Activated T-cell treated with anti-CD3 and anti-CD28 coated beads, Interleukin-2, amount 50 U/mL, for 4 hours (primary cell): ENCODE measurements at regions not wholly inside any gene's neighbourhood (a gene's known extent, or its start where the extent isn't known, plus 50 kb on each side); places are given as distances from the start of the nearest gene placed in this dataset.

Experiments used
- ATAC-seq, 2 donors: fragments of 200-7000 bp; cut with Tn5 transposase; one replicate each; pipeline ENCODE4 v1.10.0; 2021
- DNase-seq: peaks from one replicate; pipeline ENCODE4 v3.0.0-alpha.2; 2020
- H3K27me3 Mint-ChIP-seq: one replicate; pipeline ENCODE4 v1.8.0; 2021; ENCODE audit warnings: low read depth, mixed read lengths
- H3K36me3 Mint-ChIP-seq: one replicate; pipeline ENCODE4 v1.8.0; 2022; ENCODE audit warnings: mixed read lengths; ENCODE audit not compliant: insufficient read depth
- H3K4me1 Mint-ChIP-seq: one replicate; pipeline ENCODE4 v1.8.0; 2021; ENCODE audit warnings: low read depth, mixed read lengths
- H3K4me3 Mint-ChIP-seq: one replicate; pipeline ENCODE4 v1.8.0; 2021; ENCODE audit warnings: mild to moderate bottlenecking, moderate library complexity, mixed read lengths
- H3K9me3 Mint-ChIP-seq: one replicate; pipeline ENCODE4 v1.8.0; 2021; ENCODE audit warnings: mixed read lengths

DNA sequence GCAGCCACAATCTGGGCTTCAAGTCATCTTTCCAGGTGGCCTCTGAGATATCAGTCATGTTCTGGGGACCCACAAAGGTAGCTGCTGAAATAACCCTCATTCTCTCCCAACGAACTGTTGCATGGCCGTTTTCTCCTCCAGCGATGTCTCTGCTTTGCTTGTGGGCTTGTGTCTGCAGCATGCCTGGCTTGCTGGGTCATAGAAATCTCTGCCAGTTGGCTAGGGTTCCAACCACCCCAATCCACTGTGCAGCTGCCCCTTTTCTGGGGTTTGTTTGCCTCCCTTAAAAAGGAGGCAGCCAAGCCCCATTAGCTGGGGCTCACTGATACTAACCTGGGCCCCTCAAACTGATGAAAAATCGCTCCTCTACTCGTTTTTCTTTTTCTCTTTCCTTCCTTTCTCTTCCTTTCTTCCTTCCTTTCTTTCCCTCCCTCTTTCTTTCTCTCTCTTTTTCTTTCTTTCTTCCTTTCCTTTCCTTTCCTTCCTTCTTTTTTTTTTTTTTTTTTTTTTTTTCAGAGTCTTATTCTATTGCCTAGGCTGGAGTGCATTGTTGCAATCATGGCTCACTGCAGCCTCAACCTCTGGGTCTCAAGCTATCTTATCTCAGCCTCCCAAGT, 680.0 kb downstream of the EPHA4 start:
- no peak for ATAC-seq
- DNase-seq, result no peak
- Mint-ChIP-seq H3K36me3 (no peaks in the 10 kb centered on the region), H3K27me3 (no peaks in the 10 kb centered on the region), H3K4me1 (no peaks in the 10 kb centered on the region), H3K4me3 (no peak overlapping the region), H3K9me3 (no peaks in the 10 kb centered on the region)

DNA sequence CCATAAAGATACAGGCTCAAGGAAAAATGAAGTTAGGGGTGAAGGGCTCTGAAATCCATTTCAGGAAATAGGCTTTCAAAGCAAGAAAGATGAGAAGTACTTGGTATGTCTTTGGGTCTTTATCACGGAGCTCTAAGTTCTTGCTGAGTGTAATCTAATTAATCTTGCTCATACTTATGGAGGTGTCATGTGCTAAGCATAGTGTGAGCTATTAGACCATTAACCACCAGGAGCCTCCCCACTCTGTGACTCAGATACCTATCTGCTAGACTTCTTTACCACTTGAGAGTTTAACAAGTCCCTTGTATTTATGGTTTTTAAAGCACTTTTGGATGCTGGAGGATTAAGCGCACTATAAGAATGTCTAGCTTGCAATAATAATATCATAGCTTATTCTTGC, 678.7 kb downstream of the EPHA4 start:
- Mint-ChIP-seq H3K9me3 (no peaks in the 10 kb centered on the region), H3K4me3 (no peak overlapping the region), H3K27me3 (peaks cover 4% of the 10 kb centered on the region), H3K4me1 (no peaks in the 10 kb centered on the region), H3K36me3 (no peaks in the 10 kb centered on the region)
- DNase-seq (no peak), ATAC-seq (no peak)

DNA sequence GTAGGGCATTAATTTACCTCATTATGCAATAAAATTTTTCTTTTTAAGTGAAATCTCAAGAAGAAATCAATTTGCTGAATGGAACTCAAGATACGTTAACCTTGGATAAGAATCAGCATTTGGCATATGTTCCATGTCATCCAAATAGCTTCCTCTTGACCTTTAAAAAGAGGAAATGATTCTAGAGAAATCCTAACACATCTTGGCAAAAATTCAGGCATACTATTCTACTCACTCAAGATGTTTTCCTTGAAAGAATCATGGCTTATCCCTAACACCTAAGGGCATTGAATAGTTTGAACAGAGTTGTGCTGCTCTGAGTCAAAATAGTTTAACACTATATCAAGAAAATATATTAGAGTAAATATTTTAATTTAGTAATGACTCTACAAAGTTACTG, 678.0 kb downstream of the EPHA4 start:
- DNase-seq, result no peak
- no peak overlapping the region for H3K4me3 Mint-ChIP-seq
- no peaks in the 10 kb centered on the region for H3K4me1 Mint-ChIP-seq
- H3K36me3 Mint-ChIP-seq, result no peaks in the 10 kb centered on the region
- no peaks in the 10 kb centered on the region for H3K9me3 Mint-ChIP-seq
- peaks cover 4% of the 10 kb centered on the region for H3K27me3 Mint-ChIP-seq
- no peak for ATAC-seq

DNA sequence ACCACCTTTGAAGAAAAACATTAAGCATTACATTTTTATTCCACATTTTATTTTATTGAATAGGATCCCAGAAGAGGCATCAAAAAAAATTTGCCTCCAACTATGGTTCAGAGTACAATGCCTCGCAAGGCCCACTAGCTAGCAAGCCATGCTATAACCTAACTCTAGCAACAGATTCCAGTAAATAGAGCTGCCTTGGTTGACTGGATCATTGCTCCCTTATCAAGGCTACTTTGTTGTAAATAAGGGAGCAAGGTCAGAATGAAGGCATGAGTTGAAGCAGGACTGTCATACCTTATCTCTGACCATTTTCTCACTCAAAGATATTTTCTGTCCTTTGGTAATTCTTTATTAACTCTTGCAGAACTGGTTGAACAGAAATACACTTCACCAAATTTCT, 672.6 kb downstream of the EPHA4 start:
- H3K4me1 Mint-ChIP-seq, result no peaks in the 10 kb centered on the region
- H3K36me3 Mint-ChIP-seq, result no peaks in the 10 kb centered on the region
- ATAC-seq, result no peak
- H3K9me3 Mint-ChIP-seq, result no peaks in the 10 kb centered on the region
- no peak overlapping the region for H3K4me3 Mint-ChIP-seq
- peaks cover 4% of the 10 kb centered on the region for H3K27me3 Mint-ChIP-seq
- no peak for DNase-seq

DNA sequence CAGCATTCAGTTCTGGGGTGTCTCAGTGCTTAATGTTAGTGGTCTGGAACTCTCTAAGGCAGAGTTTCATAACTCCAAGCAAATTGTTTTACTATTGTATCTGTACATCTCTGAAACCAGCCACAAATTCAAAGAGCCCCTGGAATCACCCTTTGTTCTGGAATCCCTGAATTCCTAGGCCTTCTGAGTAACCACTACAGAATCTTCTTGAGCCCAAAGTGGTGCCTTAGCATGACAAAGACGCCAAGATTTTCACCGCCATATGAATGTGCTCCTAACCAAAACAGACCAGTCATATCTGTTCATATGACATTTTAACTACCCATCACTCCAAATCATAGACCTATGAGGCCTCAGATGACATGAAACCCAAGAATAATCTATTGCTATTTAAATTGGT, 668.1 kb downstream of the EPHA4 start:
- Mint-ChIP-seq H3K36me3 (no peaks in the 10 kb centered on the region), H3K4me1 (no peaks in the 10 kb centered on the region), H3K4me3 (no peak overlapping the region), H3K9me3 (no peaks in the 10 kb centered on the region), H3K27me3 (no peaks in the 10 kb centered on the region)
- no peak for DNase-seq
- ATAC-seq, result no peak

GRCh38 chr2:220913384-220913783, 658.7 kb downstream of the EPHA4 start:
- H3K4me1 Mint-ChIP-seq, result no peaks in the 10 kb centered on the region
- no peak overlapping the region for H3K4me3 Mint-ChIP-seq
- no peaks in the 10 kb centered on the region for H3K27me3 Mint-ChIP-seq
- H3K36me3 Mint-ChIP-seq, result no peaks in the 10 kb centered on the region
- no peak for ATAC-seq
- no peak for DNase-seq
- no peaks in the 10 kb centered on the region for H3K9me3 Mint-ChIP-seq

- no peaks in the 10 kb centered on the region for H3K36me3 Mint-ChIP-seq
- no peaks in the 10 kb centered on the region for H3K4me1 Mint-ChIP-seq
- no peaks in the 10 kb centered on the region for H3K27me3 Mint-ChIP-seq
- H3K4me3 Mint-ChIP-seq, result no peak overlapping the region
- ATAC-seq (no peak), DNase-seq (no peak)
- H3K9me3 Mint-ChIP-seq, result no peaks in the 10 kb centered on the region
Observed at GRCh38 chr2:220915092-220915623, 656.9 kb downstream of the EPHA4 start.

GRCh38 chr2:220916931-220917330, 655.2 kb downstream of the EPHA4 start:
- no peaks in the 10 kb centered on the region for H3K36me3 Mint-ChIP-seq
- H3K9me3 Mint-ChIP-seq, result no peaks in the 10 kb centered on the region
- H3K4me3 Mint-ChIP-seq, result no peak overlapping the region
- DNase-seq (no peak), ATAC-seq (no peak)
- no peaks in the 10 kb centered on the region for H3K4me1 Mint-ChIP-seq
- H3K27me3 Mint-ChIP-seq, result no peaks in the 10 kb centered on the region

DNA sequence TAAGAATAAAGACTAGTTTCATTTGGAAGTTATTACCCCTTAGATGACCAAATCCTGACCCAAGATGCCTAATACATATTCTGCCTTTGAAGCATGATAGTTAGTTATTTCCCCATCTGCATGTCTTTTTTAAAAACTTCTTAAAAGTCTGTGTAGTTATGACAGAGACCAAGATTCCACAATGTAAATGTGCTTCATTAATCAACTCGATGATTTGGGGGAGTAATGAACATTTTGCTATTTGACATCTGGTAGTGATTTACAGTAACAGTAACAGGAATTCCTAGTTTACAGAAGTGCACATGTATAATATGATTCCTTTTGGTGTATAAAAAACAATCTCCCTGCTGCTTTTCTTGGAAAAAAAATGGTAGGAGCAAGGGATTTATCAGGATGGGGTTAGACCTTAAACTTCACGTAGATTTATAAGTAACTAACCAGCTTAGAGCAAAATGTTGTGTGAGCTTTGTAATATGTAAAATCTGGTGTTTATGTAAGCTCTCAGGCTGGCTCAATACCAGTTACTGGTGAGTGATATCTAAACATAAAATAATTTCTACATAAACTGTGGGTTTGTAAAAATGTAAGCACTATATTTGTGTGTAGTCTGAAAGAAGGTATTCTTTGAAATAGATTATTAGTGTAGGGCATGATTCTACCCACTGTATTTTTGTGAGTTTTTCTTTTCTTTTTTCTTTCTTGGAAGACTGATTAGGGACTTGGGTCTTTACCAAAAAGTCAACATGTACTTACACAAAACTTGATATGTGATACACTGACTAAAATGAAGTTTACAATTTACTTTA, 641.6 kb downstream of the EPHA4 start:
- H3K9me3 Mint-ChIP-seq, result peaks cover 23% of the 10 kb centered on the region
- H3K4me3 Mint-ChIP-seq, result no peak overlapping the region
- H3K36me3 Mint-ChIP-seq, result peaks cover 4% of the 10 kb centered on the region
- ATAC-seq (no peak), DNase-seq (no peak)
- H3K27me3 Mint-ChIP-seq, result peaks cover 2% of the 10 kb centered on the region
- no peaks in the 10 kb centered on the region for H3K4me1 Mint-ChIP-seq

DNA sequence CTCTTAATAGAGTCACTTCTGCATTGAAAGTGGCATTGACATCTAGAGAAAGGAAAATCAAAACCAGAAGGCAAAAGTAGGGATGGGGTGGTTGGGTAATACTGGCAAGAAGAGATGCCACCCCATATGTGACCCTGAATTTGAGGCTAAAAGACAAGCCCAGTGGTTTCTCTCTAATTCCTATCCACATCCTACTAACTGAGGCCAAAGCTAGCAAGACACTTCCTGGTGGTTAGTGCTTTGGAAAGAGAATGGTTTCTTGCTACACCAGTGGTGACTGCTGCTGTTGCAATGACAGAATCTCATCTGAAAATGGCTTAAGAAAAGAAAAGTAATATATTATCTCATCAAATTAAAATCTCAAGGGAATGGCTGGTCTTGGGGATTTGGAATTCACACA, 640.6 kb downstream of the EPHA4 start:
- no peak overlapping the region for H3K4me3 Mint-ChIP-seq
- H3K27me3 Mint-ChIP-seq, result peaks cover 2% of the 10 kb centered on the region
- peaks cover 4% of the 10 kb centered on the region for H3K36me3 Mint-ChIP-seq
- DNase-seq, result no peak
- no peak for ATAC-seq
- peaks cover 23% of the 10 kb centered on the region for H3K9me3 Mint-ChIP-seq
- H3K4me1 Mint-ChIP-seq, result no peaks in the 10 kb centered on the region

DNA sequence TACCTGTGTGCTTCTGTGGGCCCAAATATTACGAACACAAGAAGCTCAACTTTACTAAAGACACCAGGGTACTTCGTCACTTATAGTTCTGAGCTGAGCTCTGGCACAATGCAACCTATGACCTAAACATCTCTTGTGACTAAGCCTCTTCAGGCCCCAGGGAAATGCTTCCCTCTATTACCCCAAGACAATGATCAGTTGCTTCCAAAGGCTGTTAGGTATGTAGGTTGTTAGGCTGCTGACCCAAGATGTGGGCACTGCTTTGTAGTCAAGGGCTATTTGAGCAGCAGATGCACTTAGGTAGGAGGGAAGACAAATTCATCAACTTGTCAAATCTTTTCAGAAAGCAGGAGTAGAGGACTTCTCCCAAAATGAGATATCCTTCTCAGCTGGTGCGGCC, 640.1 kb downstream of the EPHA4 start:
- Mint-ChIP-seq H3K9me3 (peaks cover 17% of the 10 kb centered on the region), H3K27me3 (peaks cover 2% of the 10 kb centered on the region), H3K4me3 (no peak overlapping the region), H3K4me1 (no peaks in the 10 kb centered on the region), H3K36me3 (no peaks in the 10 kb centered on the region)
- DNase-seq (no peak), ATAC-seq (no peak)

DNA sequence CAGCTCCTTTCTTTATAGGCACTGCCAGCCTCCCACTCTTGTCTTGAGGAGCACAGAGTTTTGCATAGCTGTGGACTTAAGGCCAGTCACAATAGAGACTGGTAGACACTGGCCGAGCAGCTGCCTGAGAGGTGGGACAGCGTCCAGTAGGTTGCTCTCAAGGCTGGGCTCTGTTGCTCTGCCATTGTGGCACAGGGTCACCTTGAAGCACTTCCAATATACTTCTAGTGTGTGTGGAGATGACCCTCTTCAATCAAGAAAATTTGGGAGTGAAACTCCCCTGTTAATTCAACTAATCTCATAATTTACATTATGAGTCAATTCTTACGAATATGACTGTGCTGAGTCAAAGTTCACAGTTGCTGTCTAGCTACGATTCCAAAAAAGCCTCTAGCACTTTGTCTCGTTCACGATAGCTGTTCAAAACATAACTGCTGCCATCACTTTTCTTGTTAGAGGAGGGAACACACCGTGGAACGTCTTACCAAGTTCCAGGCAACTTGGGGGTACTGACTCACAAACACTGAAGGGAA, 636.2 kb downstream of the EPHA4 start:
- Mint-ChIP-seq H3K36me3 (no peaks in the 10 kb centered on the region), H3K27me3 (no peaks in the 10 kb centered on the region), H3K4me3 (no peak overlapping the region), H3K4me1 (no peaks in the 10 kb centered on the region), H3K9me3 (no peaks in the 10 kb centered on the region)
- DNase-seq (no peak), ATAC-seq (peak; percentile 72 to 80)

DNA sequence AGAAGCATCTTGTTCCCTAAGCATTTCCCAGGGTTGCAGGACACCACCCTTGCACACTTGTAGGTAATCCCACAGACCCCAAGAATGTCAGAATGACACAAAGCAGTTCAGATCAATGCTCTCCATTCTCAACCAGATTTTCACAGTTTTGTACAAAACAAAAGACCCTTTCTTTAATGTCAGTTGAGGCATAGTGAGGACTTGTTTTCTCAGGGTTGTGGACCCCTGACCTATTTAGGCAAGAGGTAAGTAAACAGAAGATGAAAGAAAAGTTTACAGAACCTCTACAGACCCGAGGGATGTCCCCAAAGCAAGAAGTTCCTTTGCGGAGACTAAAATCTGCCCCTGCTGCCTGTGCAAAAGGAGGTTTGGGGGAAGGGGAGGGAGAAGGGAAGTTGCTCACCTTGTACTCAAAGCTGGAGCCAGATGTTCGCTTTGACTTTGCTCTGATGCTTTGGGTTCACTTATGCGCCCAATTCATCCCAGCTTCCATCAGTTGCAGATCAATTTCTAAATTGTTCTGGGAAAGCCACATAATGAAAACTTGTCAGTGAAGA, 635.4 kb downstream of the EPHA4 start:
- Mint-ChIP-seq H3K36me3 (no peaks in the 10 kb centered on the region), H3K4me1 (no peaks in the 10 kb centered on the region), H3K4me3 (no peak overlapping the region), H3K27me3 (no peaks in the 10 kb centered on the region), H3K9me3 (no peaks in the 10 kb centered on the region)
- DNase-seq (no peak), ATAC-seq (no peak)

GRCh38 chr2:220937245-220937644, 634.9 kb downstream of the EPHA4 start:
- Mint-ChIP-seq H3K27me3 (no peaks in the 10 kb centered on the region), H3K4me1 (no peaks in the 10 kb centered on the region), H3K9me3 (no peaks in the 10 kb centered on the region), H3K36me3 (no peaks in the 10 kb centered on the region), H3K4me3 (no peak overlapping the region)
- no peak for ATAC-seq
- no peak for DNase-seq

- Mint-ChIP-seq H3K4me1 (no peaks in the 10 kb centered on the region), H3K4me3 (no peak overlapping the region), H3K36me3 (no peaks in the 10 kb centered on the region), H3K9me3 (no peaks in the 10 kb centered on the region), H3K27me3 (no peaks in the 10 kb centered on the region)
- DNase-seq, result no peak
- no peak for ATAC-seq
Observed at GRCh38 chr2:220940646-220941045, 631.5 kb downstream of the EPHA4 start.
